22Rv1 (cell line): ENCODE measurements at regions not wholly inside any gene's neighbourhood (a gene's known extent, or its start where the extent isn't known, plus 50 kb on each side); places are given as distances from the start of the nearest gene placed in this dataset.

Experiments
- ZFX ChIP-seq: fragments of 450-650 bp; IDR thresholded peaks from 2 replicates; pipeline ENCODE4 v1.6.1; 2017; ENCODE audit warnings: antibody characterized with exemption, borderline replicate concordance
- TF ChIP-seq, protein P1 (sequence below): fragments of 450-650 bp; IDR thresholded peaks from 2 replicates; pipeline ENCODE4 v1.5.1; 2017; ENCODE audit warnings: mild to moderate bottlenecking

DNA sequence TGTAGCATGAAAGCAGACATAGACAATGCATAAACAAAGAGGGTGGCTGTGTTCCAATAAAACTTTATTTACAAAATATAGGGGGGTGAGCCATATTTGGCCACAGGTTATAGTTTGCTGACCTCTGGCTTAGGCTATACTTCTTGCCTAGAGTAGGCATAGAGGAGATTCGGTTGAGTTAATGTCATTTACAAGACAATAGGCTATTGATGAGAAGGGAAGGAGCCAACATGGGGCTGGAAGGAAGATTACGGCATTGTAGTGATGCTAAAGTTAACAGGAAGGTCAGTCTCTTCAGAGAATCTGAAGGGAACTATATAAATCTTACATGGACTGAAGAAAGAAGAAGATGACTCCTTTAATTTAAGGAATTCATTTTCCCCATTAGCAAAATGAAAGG, 463.5 kb downstream of the HTR7 start:
- TF ChIP-seq, protein P1, sequence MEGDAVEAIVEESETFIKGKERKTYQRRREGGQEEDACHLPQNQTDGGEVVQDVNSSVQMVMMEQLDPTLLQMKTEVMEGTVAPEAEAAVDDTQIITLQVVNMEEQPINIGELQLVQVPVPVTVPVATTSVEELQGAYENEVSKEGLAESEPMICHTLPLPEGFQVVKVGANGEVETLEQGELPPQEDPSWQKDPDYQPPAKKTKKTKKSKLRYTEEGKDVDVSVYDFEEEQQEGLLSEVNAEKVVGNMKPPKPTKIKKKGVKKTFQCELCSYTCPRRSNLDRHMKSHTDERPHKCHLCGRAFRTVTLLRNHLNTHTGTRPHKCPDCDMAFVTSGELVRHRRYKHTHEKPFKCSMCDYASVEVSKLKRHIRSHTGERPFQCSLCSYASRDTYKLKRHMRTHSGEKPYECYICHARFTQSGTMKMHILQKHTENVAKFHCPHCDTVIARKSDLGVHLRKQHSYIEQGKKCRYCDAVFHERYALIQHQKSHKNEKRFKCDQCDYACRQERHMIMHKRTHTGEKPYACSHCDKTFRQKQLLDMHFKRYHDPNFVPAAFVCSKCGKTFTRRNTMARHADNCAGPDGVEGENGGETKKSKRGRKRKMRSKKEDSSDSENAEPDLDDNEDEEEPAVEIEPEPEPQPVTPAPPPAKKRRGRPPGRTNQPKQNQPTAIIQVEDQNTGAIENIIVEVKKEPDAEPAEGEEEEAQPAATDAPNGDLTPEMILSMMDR = no peak
- TF ChIP-seq ZFX = no peak
